ENCODE measurements at regions not wholly inside any gene's neighbourhood (a gene's known extent, or its start where the extent isn't known, plus 50 kb on each side); places are given as distances from the start of the nearest gene placed in this dataset.

DNA sequence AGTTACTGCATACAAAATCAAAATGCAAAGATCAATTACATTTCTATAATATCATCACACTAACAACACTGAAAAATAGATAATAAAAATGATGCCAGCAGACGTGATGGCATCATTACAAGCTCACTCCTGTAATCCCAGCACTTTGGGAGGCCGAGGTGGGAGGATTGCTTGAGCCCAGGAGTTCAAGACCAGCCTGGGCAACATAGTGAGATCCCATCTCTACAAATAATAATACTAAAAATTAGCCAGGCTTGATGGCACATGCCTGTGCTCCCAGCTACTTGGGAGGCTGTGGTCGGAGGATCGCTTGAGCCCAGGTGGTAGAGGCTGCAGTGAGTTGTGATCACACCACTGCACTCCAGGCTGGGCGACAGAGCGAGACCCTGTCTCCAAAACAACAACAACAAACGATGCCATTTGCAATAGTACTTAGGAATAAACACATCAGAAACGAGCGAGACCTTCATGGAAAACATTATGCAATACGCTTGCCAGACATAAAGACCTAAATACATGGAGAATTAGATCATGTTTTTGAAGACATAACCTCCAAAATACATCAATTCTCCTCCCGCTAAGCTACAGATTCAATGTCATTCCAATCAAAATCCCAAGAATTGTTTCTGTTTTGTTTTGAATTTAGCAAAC, 86.6 kb upstream of the ERRFI1 start:
- DNase-seq: no peak

DNA sequence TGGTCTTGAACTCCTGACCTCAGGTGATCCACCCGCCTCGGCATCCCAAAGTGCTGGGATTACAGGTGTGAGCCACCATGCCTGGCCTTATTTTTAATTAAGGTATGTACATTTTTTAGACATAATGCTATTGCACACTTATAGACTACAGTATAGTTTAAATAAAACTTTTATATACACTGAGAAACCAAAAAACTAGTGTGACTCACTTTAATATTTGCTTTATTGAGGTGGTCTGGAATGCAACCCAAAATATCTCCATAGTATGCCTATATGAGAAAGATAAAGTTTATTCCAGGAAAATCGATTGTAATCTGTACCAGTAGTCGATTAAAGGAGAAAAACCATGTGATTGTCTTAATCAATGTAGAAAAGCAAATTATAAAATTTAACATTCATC, 85.5 kb upstream of the ERRFI1 start:
- DNase-seq: no peak

DNA sequence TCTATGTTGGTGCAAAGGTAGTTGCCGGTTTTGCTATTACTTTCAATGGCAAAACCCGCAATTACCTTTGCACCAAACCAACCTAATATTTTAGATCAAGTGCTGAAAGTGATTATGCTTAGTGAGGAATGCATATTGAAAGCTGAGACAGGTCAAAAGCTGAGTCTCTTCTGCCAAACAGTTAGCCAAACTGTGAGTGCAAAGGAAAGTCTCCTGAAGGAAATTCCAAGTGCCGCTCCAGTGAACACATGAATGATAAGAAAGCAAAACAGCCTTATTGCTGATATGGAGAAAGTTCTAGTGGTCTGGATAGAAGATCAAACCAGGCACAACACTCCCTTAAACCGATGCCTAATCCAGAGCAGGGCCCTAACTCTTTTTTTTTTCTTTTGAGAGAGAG, 83.1 kb upstream of the ERRFI1 start:
- no peak for DNase-seq

DNA sequence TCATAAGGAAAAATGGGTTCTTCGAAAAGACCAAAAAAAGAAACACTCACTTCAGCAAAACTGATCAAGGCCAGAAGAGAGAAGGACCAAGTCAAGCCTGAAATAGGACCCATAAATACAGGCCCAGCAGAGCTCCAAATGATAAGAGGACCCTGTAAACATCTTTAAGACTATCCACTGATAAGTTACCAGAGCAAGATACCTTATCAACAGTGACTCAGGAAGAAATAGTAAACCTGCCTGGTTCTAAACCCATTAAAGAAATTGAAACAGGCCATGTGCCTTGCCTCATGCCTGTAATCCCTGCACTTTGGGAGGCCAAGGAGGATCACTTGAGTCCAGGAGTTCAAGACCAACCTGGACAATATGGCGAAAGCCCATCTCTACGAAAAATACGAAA, 81.8 kb upstream of the ERRFI1 start:
- no peak for DNase-seq

DNA sequence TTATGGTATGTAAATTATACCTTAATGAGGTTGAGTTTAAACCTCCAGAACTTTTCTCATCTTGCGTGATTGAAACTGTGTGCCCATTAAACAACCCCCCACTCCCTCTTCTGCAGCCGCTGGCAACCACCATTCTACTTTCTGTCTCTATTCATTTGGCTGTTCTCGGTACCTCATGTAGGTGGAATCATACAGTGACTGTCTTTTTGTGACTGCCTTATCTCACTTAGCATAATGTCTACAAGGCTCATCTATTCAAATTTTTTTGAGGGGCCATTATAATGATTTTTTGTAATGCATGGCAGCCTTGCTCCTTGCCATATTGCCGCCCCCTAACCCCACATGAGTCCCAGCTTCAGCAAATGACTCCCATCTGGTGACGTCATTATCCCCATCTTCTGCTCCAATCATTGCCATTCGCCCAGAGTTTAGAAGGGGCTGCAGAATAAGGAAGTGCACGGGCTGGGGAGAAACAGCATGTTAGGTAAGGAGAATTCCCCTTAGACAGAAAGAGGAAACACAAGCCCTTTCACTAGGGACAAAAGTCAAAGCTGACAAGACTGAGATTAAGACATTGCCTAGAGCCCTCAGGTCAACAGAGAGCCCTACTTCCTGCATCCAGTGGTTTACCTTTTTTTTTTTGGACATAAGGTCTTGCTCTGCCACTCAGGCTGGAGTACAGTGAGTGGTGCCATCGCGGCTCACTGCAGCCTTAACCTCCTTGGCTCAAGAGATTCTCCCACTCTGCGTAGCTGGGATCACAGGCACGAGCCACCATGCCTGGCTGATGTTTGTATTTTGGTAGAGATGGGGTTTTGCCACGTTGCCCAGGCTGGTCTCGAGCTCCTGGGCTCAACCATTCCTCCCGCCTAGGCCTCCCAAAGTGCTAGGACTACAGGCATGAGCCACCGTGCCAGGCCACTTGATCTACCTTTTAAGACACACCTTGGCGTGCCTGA, 78.4 kb upstream of the ERRFI1 start:
- DNase-seq: no peak

DNA sequence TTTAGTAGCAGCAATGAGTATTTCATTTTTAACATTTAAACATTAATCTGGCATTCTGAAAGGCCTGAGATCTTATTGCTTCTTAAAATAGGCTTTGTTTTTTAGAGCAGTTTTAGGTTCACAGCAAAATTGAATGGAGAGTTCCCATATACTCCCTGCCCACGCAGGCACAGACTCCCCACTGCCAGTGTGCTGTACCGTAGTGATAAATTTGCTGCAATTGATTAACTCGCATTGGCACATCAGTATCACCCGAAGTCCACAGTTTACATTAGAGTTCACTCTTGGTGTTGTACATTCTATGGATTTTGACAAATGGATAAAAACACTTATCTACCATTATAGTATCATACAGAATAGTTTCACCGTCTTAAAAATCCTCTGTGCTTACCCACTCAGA, 71.8 kb upstream of the ERRFI1 start:
- DNase-seq: no peak

DNA sequence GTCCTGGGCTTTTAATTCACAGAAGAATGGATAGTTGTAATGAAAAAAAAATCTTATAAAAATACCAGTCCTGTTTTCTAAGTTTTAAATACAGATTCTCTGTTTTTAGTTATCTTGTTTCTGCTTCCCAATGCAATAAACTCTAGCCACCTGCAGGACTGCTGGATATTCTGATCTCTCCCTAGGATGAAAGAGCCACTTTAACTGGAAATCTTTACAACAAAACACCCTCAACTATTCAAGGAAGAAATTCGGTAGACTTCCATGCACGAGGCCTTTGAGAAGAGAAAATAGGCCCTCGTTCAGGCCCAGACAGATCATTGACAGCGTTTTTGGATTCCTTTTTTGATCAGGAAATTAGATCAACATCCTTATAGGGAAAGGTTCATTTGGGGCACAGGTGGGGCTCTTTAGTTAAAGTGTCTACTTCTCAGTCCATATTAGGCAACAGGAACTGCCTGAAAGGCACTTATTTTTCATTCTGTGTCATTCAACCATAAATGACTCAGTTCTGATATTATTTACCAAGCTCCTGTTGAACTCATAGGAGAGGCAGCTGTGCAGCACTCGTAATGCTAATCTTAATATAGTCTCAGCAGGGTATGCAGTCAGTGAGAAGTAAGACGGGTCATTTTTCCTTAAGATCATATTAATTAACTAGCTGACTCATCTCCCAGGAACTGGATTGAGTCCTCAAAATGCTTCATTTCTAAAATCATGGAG, 71.1 kb upstream of the ERRFI1 start:
- DNase-seq: no peak

DNA sequence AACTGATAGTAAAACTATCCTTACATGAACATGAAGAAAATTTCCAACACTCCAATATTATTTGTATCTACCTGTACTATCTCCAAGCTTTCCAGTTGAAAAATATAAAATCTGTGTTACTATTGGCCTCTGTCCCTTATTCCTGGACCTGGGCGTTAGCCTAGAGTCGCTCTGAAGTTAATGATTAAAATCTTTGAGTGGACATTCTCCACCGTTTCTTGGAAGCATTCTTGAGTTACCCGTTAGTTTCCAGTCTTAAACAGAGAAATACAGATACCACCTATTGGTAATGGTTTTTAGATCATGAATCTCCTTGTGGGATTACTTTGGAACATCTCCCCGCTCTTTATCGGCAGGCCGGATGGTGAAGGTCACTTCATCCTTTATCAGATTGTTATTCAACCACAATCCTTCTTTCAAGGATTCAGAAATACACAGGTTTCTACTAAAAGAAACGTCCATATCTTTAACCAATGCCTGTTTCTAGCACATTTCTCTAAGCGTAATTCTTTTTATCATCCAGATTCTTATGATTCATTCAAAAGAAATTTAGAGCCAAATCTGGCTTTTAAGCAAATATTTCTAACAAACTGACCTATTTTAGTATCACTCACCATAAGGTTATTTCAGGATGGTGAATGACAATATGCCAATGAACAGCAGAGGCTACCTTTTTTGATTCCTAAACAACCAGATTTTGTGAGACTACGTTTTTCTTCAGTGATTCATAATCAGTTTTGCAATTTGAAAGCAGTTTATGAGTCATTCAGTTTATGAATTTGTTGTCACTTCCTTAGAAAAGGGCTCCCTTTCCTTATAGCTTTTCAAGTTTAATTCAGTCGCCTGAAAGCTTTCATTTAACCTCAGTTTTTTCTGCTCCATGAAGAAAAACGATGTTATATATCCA, 70.2 kb upstream of the ERRFI1 start:
- DNase-seq: no peak

DNA sequence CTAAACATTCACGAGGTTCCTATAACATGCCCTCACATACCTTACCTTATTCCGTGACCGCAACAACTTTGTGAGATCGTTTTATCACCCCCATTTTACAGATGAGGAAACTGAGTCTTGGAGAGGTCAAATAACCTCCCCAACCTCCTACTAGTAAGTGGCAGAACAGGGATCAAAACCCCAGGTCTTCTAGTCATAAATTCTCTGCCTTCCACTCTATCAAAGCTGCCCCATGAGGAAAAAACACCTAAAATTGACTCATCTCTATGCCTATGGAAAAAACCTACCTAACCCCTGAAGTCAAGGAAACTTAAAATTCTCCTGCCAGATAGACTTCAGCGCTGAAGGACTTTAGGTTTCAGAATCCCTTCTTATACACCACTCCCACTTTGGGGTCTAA, 69.5 kb upstream of the ERRFI1 start:
- DNase-seq: no peak

DNA sequence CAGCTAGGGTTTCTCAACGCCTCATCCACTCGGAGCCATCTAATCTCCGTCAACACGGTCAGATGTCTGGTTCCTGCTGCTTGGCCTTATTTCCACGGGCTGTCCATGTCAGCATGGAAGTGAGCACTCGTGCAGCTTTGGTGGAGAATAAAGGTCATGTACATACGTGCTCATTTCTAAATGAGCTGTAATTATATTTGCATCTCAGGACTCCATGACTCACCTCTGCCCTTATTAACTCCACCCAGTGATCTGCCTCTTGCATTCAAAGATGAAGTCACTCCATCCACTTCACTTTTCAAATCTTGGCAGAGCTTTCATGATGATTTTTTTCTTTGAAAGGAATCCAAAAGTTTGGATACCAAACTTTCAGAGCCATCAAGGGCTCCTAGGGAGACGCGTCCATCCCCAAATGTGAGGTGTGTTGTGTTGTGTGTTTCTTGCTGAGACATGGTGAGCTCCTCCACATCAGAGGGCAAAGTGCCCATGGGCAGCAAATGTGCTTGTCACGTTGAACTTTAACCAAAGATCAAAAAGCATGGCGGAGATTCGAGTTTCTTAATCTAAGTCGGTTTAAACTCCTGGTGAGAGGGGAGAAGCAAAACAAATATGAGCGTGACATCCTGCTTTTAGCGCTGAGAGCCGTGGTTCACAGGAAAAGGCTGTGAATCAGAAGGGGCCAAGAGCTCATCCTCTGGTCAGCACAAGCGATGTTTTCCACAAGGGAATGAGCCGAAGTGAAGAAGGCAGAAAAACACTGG, 68.6 kb upstream of the ERRFI1 start:
- DNase-seq: no peak

DNA sequence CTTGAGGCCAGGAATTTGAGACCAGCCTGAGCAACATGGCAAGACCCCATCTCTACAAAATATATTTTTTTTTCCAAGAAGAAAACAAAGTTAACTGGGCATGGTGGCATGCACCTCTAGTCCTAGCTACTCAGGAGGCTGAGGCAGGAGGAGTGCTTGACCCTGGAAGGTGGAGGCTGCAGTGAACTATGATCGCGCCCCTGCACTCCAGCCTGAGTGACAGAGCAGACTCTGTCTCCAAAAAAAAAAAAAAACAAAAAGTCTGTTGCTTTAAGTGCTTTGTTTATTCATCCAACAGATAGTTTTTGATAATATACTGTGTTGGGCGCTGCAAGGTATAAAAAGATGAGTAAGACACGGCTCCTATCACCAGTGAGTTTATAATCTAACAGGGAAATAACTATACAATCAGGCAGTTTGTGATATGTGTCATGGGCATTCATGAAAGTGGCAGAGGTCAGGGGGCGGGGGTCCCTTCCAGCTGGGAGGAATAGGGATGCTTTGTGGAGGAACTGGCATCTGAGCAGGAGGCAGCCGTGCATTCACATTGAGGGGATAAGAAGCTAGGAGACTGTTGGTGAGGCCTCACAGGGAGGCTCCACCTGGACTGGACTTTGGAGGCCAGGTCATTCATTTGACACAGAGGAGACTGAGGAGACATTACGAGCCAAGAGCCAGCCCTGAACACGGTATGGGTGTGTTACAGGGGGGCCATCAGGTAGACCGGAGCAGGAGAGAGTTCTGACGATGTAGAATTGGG, 67.3 kb upstream of the ERRFI1 start:
- no peak for DNase-seq

DNA sequence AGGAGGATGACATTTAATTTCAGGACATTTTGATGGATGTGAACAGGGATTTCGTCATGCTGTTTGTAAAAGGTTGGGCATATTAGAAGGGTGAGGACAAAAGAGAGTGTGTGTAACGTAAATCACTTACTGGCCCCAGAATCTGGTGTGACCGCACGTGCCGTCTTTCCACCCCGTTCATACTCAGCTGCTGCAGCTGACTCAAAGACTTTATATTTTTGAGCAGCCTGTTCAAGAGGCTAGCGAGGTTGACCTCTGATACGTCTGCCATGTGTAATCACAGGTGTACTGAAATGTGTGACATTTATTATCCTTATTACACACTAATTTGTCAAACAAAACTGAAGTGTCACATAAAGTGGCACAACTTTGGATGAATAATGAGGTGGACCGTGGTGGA, 66.5 kb upstream of the ERRFI1 start:
- DNase-seq: no peak

DNA sequence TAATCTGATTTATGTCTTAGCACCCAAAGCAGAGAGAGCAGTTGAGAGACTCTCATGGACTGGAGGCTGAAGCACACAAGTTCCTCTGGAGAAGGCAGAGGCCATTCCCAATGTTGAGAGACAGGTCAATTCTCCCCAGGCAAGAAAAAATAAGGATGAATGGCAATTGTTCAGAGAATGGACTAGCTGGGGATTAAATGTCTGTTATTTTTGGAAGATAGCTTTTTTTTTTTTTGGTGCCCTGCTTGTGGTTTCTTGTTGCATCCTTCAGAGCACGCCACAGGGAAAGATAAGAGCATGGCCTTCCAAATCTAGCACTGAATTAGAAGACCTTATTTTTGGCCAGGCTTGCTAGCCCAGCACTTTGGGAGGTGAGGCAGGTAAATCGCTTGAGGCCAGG, 65.6 kb upstream of the ERRFI1 start:
- DNase-seq: no peak

DNA sequence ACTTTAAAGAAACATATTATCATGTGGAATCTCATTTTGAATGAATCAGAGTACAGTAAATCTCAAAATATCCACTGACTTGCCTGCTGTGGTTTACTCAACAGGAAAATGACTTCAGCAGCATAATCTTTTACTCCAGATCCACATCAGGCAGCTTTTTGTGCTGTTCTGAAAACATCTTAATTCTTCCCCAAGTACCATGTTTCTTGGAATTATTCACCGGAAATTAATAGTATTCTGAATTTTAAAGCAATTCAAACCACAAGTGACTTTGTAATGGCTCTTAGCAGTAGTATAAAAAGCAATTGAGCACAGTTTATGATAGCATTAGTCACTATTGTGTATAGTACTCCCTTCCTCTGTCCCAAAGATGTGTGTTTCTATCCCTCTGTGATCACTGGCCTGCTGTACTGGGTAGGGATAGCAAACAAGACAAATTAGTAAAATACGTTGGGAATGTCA, 64.2 kb upstream of the ERRFI1 start:
- DNase-seq: no peak

DNA sequence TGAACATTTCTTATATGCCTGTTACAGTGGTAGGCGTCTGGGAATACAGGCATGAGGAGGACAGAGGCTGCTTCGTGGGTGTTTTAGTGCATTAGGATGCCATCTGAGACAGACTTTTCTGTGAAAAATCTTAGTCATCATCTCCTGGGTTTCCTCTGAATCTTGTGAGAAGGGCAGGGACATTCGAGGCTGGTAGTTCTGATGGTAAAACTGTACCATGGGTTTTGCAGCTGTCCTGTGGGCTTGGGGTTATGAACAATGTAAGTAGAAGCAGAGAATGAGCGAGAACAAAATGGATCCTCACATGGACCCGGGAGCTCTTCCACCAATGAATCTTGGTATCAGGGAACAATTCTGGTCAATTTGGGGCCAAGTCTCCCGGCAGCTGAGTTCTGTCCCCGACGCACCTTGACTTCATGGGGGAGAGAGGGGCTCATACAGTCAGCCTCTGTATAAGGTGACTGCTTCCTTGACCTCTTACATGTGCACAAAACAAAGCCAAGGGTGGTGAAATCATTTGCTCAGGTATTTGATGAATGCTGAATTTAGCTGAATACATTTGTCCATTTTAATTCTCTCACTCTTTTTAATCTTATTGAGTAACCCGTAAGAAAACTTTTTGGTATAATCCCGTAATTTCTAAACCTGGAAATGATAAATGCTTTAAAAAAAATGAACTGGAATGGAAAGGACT, 63.6 kb upstream of the ERRFI1 start:
- DNase-seq: no peak

DNA sequence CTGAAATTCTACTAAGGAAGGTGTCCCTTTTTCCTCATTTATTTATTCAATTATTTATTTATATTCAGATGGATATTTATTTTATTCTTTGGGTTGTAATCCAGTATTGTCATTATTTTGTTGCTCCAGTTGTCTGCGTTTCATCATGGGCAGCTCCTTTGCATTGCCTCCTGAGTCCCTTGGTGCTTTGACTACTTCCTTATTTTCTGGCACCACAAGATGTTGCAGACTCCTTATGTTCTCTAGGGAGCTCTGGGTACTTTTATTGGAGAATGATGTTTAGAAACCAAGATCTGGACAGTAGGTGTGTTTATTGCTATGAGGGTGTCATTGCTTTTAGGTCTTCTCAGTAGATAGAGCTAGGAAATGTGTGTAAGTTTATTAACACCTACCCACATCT, 59.9 kb upstream of the ERRFI1 start:
- DNase-seq: no peak

DNA sequence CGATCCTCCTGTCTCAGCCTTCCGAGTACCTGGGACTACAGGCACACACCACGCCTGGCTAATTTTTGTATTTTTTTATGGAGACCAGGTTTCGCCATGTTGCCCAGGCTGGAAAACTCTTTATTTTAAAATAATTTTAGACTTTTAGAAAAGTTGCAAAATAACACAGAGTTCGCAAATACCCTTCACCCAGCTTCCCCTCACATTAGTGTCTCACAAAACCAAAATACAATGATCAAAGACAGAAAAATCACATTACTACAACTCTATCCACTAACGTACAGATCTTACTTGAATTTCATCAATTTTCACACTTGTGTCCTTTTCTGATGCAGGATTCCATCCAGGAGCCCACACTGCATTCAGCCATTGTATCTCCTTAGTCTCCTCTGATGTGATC, 58.8 kb upstream of the ERRFI1 start:
- no peak for DNase-seq

DNA sequence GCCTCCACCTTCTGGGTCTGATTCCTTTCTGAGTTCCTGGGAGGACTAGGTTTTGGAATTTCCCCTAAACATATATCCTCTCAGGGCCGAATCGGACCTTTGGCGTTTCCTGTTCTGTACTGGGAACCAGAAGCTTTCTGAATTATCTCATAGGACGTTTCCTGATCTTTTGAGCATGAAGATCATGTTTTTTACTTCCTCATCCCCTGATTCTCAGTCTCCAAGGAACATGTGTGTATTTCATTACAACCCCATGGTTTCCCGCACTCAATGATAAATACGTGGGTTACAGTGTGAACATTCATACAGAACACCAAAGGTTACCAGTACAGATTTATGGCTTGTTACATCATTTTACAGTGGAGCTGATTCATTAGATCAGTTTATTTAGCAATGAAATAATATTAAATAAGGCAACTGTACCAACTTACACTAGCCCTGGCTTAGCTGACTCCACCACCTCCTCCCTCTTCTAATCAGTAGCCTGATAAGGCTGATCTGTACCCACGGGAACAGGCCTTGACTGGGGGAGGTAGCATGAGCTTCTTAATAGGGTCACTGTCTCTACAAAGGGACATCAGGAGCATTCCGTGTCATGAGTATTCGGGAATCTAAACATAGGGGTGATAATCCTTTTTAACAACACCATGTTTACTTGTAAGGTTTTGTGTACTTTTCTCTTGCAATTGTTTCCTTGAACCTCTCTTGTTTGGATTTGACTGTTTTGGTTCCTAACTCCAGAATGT, 57.8 kb upstream of the ERRFI1 start:
- DNase-seq: no peak

DNA sequence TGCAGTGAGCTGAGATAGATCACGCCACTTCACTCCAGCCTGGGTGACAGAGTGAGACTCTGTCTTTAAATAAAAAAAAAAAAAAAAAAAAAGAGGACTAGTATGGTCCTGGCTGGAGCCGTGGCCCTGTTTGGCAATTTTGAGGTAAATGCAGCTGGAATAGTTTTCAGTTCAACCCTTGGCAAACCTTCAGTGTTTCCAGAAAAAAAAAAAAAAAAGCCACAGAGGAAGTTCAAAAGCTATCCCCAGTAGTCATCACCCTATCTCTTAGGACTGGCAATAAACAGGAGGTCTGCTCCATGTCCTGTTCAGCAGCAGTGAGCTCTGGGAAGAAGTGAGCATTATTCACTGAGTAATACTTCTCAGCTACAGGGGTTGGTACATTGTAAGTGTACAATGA, 56.8 kb upstream of the ERRFI1 start:
- DNase-seq: no peak

All from GDM1 (cell line).